Natural killer cell (primary cell): ENCODE measurements at regions not wholly inside any gene's neighbourhood (a gene's known extent, or its start where the extent isn't known, plus 50 kb on each side); places are given as distances from the start of the nearest gene placed in this dataset.

Experiments used
- ATAC-seq, 3 donors: fragments of 150-1000 bp in 2 of 3; fragments of 200-7000 bp in 1 of 3; cut with Tn5 transposase; 1 replicate in 1 of 3; 2 replicates in 2 of 3; pipeline ENCODE4 v1.10.0; 2021; ENCODE audit warnings: mild to moderate bottlenecking in 2 of 3, moderate library complexity in 2 of 3
- DNase-seq, 2 donors: peaks; one replicate each; pipeline versions ENCODE4 v3.0.0 to v3.0.0-alpha.2; 2013 to 2021; ENCODE audit warnings: mixed read lengths in 1 of 2
- H3K27ac ChIP-seq: one replicate; pipeline ENCODE4 v1.5.1; 2013; ENCODE audit warnings: mild to moderate bottlenecking, low read length
- H3K27me3 ChIP-seq: one replicate; pipeline ENCODE4 v1.6.1; 2013; ENCODE audit warnings: low read length; ENCODE audit not compliant: control insufficient read depth, insufficient read depth
- H3K36me3 ChIP-seq: one replicate; pipeline ENCODE4 v1.6.1; 2013; ENCODE audit warnings: low read length; ENCODE audit not compliant: control insufficient read depth, insufficient read depth
- H3K4me1 ChIP-seq: one replicate; pipeline ENCODE4 v1.6.1; 2013; ENCODE audit warnings: low read length; ENCODE audit not compliant: control insufficient read depth, insufficient read depth
- H3K4me3 ChIP-seq: one replicate; pipeline ENCODE4 v1.5.1; 2013; ENCODE audit warnings: low read length
- H3K9me3 ChIP-seq: one replicate; pipeline ENCODE4 v1.6.1; 2013; ENCODE audit warnings: low read length; ENCODE audit not compliant: control insufficient read depth, insufficient read depth
- H3K27ac Mint-ChIP-seq, 2 donors: one replicate each; pipeline ENCODE4 v1.8.0; 2022; ENCODE audit warnings: mild to moderate bottlenecking in 2 of 2, mixed read lengths in 2 of 2, moderate library complexity in 1 of 2
- H3K27me3 Mint-ChIP-seq, 2 donors: one replicate each; pipeline ENCODE4 v1.8.0; 2022; ENCODE audit warnings: low read depth in 2 of 2, mixed read lengths in 2 of 2
- H3K36me3 Mint-ChIP-seq: one replicate; pipeline ENCODE4 v1.8.0; 2022; ENCODE audit warnings: mixed read lengths
- H3K4me1 Mint-ChIP-seq, 2 donors: one replicate each; pipeline ENCODE4 v1.8.0; 2022; ENCODE audit warnings: mixed read lengths in 2 of 2
- H3K4me3 Mint-ChIP-seq: one replicate; pipeline ENCODE4 v1.8.0; 2022; ENCODE audit warnings: mild to moderate bottlenecking, moderate library complexity, mixed read lengths
- H3K9me3 Mint-ChIP-seq, 2 donors: one replicate each; pipeline ENCODE4 v1.8.0; 2022; ENCODE audit warnings: mixed read lengths in 2 of 2
- CTCF ChIP-seq: fragments of 200-600 bp; IDR thresholded peaks from one replicate; pipeline ENCODE4 v1.8.0; 2022; ENCODE audit warnings: antibody characterized with exemption
- WGBS: methylation state at CpG from one replicate; pipeline ENCODE4 v1.1.7; 2013; ENCODE audit warnings: missing lambda C conversion rate; ENCODE audit not compliant: insufficient coverage; 5-methylcytosine and 5-hydroxymethylcytosine counted together
- intact Hi-C: fragments of 100-400 bp; cut with micrococcal nuclease; formaldehyde crosslinking; loops from one replicate; pipeline ENCODE4 v1.14.2; 2022

DNA sequence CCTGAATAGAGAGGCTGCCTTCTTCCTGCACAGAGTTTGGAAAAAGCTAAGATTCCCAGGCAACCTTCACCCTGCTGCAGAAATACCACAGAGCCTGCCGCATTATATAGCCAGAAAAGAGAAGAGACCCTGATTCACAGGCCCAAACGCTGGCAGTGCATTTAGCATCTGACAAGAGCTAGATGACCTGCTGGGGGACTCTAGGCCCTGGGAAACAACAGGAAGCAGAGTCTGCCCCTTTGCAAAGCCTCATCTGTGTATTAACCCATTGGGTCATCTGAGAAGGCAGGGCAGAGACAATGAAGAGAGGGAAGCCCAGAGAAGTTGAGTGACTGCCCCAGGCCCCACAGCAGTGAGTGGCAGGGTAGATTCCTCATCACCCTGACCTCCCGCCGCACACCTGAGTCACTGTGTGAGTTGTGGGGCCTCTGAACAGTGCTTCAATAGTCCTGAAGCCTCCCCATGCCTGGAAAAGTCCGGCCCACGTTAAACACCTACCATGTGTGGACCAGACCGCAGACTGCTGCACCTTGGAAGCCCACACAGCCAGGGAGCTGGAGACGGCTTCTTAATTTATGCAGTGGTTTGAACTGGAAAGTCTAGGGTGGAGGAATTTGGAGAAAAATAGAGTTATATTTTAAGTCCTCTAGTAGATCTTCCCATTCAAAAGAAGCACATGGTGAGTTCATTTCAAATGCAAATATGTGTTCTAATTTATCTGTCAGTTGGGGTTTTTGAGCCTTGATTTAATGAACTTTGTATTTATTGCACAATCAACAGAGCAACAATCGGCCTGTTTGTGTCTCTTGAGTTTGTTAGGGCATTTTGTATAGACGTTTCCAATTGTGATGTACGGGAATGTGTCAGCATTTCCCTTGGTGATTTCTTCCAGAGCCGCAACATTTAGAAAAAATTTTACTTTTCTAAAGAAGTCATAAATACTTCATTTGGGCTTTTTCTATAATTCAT lies 80.4 kb upstream of the GPR26 start:
- Mint-ChIP-seq H3K27ac (no peak overlapping the region), H3K36me3 (no peaks in the 10 kb centered on the region), H3K4me3 (no peak overlapping the region), H3K9me3 (no peaks in the 10 kb centered on the region), H3K27me3 (peaks cover 25 to 63% of the 10 kb centered on the region in 2 donors), H3K4me1 (no peaks in the 10 kb centered on the region)
- 77% methylated on average over 11 of the region's 12 CpGs for WGBS
- Histone ChIP-seq H3K4me1 (no peaks in the 10 kb centered on the region), H3K27me3 (peaks cover 9% of the 10 kb centered on the region), H3K36me3 (no peaks in the 10 kb centered on the region), H3K4me3 (no peak overlapping the region), H3K27ac (no peak overlapping the region), H3K9me3 (no peaks in the 10 kb centered on the region)
- DNase-seq, result no peak
- ATAC-seq, result no peak
- intact Hi-C loops, result no loop called here
- TF ChIP-seq CTCF, result no peak

GRCh38 chr10:123587110-123587509 lies 79.0 kb upstream of the GPR26 start:
- H3K36me3 Mint-ChIP-seq, result no peaks in the 10 kb centered on the region
- H3K27me3 ChIP-seq, result peaks cover 9% of the 10 kb centered on the region
- intact Hi-C loops, result no loop called here
- 57% methylated on average over 3 of the region's 3 CpGs for WGBS
- DNase-seq, result no peak
- H3K4me3 ChIP-seq, result no peak overlapping the region
- H3K9me3 ChIP-seq, result no peaks in the 10 kb centered on the region
- no peaks in the 10 kb centered on the region for H3K36me3 ChIP-seq
- peaks cover 20 to 65% of the 10 kb centered on the region in 2 donors for H3K27me3 Mint-ChIP-seq
- H3K4me3 Mint-ChIP-seq, result no peak overlapping the region
- H3K4me1 ChIP-seq, result no peaks in the 10 kb centered on the region
- H3K27ac ChIP-seq, result no peak overlapping the region
- no peak for ATAC-seq
- no peaks in the 10 kb centered on the region for H3K4me1 Mint-ChIP-seq
- TF ChIP-seq CTCF, result no peak
- H3K9me3 Mint-ChIP-seq, result no peaks in the 10 kb centered on the region
- no peak overlapping the region for H3K27ac Mint-ChIP-seq

- peaks cover 14 to 53% of the 10 kb centered on the region in 2 donors for H3K27me3 Mint-ChIP-seq
- DNase-seq (no peak), ATAC-seq (no peak)
- no peak overlapping the region for H3K4me3 Mint-ChIP-seq
- no peak overlapping the region for H3K27ac ChIP-seq
- WGBS, result 65% methylated on average over 7 of the region's 7 CpGs
- no peaks in the 10 kb centered on the region for H3K9me3 ChIP-seq
- H3K36me3 ChIP-seq, result no peaks in the 10 kb centered on the region
- H3K4me1 Mint-ChIP-seq, result no peaks in the 10 kb centered on the region
- no peaks in the 10 kb centered on the region for H3K36me3 Mint-ChIP-seq
- no peaks in the 10 kb centered on the region for H3K9me3 Mint-ChIP-seq
- H3K4me3 ChIP-seq, result no peak overlapping the region
- intact Hi-C loops, result no loop called here
- no peaks in the 10 kb centered on the region for H3K4me1 ChIP-seq
- no peak overlapping the region for H3K27ac Mint-ChIP-seq
- TF ChIP-seq CTCF, result no peak
- H3K27me3 ChIP-seq, result peaks cover 6% of the 10 kb centered on the region
Measured at GRCh38 chr10:123588386-123588914, 77.7 kb upstream of the GPR26 start.
